ENCODE measurements at regions not wholly inside any gene's neighbourhood (a gene's known extent, or its start where the extent isn't known, plus 50 kb on each side); places are given as distances from the start of the nearest gene placed in this dataset.

DNA sequence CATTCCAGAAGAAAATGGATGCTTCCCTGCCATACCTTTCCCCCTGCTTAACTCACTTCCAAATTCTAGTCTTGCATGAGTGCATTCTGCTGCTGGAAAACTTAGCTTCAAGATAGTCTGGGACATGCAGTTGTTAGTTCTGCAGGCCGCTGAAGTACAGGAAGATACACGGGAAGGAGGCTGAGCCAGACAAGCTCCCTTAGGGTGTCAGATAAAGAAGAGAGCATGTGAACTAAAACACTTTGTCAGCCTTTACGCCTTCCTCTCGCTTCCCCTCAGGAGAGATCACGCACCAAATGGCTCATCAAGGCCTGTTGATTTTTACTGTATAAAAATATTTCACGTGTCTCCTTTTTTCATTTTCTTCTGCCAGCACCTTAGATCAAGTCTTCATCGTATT lies 420.7 kb downstream of the INSC start:
- no peak for DNase-seq (ENCODE audit: low spot score)

DNA sequence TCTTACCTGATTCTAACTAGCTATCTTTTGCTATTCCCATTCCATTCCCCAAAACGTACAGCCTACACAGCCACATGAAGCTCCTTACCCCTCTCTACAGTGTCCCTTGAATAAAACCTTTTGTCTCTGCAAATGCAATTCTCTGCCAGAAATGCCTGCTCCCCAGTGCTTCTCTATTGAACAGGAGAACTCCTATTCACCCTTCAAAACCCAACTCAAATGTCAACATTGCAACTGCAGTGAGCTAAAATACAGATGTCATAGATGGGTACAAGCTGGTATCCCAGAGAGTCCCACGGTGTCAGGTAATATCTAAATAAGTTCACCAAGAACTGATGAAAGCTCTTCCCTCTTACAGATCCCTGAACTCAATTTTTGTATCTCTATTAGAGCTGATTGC lies 421.7 kb downstream of the INSC start:
- DNase-seq (ENCODE audit: low spot score) = no peak

DNA sequence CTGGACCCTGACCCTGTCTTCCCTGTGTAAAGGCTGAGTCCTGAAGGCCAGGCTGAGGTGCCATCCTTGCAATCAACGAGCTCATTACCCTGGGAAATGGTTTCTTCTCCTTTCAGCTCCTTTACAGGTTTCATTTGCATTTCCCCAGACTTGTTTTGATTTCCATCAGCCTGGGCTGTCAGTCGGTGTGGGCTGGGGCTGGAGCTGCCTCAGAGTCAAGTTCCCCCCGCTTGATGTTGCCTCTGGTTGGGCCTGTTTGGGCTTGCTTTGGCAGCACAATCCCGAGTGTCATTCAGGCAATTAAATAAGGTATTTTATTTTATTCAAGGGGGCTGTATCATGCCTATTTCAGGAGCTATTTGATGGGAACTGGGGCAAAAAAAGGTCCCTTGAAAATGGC lies 424.9 kb downstream of the INSC start:
- DNase-seq (ENCODE audit: low spot score) = no peak

DNA sequence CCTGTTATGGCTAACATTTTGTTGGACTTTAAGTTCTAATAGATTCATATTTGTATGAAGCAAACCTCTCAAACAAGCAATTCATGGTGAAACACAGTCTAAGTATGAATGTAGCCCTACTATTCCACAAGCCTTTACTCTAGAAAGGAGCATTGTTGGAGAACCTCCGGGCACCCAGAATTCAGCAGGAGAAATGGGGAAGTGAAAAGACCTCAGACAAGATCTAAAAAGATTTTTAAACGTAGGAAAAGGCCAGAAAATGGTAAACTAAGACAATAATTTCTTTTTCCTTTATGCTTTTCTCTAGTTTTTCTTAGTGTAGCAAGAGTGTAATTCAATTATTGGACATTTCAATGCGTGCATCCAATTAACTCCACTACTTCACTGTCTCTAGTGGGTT lies 426.4 kb downstream of the INSC start:
- no peak for DNase-seq (ENCODE audit: low spot score)

DNA sequence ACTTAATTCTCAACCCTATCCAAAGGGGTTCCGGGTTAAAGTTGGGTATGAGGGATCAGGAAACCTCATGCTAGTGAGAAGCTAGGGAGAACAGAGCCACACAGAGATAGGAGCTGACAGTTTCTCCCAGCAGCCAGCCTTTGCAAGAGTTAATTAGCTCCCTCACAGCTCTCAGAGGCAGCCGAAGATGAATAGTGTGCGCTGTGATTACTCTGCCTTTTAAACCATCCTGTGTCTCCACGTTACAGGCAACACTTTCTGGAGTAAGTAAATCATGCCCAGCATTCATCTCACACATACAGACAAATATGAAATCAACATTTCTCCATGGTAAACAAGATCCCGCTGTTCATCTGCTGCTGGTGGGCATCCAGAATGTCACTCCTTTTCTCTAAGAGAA lies 429.6 kb downstream of the INSC start:
- no peak for DNase-seq (ENCODE audit: low spot score)

DNA sequence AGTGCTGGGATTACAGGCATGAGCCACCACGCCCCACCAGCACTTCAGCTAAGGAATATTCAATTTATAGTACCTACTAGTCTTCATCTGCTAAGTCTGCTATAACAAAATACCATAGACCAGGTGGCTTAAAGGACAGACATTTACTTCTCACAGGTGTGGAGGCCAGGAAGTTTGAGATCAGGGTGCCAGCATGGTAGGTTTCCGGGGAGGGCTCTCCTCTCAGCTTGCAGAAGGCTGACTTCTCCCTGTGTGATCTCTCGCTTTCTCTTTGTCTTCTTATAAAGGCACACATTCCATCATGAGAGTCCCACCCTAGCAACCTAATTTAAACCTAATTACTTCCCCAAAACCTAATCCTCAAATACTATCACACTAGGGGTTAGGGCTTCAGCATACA lies 433.0 kb downstream of the INSC start:
- no peak for DNase-seq (ENCODE audit: low spot score)

DNA sequence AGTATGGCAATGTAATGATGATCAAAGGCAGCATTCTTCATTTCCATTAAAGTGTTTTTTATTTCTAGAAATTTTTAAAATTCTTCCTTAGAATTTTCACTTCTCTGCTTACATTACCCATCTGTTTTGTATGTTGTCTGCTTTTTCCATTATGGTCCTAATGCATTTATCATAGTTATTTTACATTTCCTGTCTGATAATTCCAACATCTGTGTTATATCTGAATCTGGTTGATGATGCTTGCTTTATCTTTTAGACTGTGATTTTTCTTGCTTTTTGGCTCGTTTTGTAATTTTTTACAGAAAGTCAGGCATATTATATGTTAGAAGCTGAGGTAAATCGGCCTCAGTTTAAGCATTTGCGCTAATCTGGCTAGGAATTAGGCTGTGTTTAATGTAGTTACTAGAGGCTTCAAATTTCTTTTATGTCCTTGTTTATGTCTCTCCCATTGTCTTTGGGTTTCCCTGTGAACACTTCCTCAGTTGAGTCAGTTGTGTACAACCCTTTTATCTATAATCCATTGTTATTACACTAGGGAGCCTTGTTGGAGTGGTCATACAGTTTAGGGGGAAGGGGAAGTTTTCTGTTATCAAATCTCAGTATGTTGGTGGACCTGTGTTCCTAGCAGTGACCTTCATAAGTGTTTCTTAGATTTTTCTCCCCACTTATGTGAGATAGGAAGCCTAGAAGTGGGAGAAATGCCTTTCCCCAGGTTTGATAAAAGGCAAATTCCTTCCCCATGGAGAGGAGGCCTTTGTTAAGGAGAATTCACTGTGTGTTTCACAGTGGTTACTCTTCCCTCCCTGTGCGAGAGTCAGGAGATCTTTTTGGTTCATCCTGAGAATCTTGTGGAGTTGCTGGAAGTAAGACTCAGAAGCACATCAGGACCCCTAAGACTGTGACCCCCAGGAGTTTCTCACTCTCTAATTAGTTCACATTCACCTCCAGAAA lies 437.5 kb downstream of the INSC start:
- DNase-seq (ENCODE audit: low spot score) = no peak

DNA sequence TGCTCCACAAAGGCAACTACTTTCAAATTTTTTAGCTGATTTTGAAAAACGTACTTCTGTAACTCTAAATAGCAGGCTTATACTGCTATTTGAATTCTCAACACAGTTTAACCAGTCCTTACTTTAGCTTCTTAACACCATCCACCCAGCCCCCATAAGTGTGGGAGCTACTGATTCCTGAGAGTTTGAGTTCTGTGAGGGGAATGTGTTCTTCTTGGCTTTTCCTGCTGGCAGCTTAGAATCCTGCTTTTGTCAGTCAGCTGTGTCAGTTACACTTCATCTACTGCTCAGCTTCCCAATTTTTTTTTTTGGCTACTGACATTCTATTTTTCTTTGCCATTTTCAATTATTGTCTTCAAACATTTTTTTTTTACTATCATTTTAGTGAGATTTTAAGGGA lies 440.4 kb downstream of the INSC start:
- no peak for DNase-seq (ENCODE audit: low spot score)

DNA sequence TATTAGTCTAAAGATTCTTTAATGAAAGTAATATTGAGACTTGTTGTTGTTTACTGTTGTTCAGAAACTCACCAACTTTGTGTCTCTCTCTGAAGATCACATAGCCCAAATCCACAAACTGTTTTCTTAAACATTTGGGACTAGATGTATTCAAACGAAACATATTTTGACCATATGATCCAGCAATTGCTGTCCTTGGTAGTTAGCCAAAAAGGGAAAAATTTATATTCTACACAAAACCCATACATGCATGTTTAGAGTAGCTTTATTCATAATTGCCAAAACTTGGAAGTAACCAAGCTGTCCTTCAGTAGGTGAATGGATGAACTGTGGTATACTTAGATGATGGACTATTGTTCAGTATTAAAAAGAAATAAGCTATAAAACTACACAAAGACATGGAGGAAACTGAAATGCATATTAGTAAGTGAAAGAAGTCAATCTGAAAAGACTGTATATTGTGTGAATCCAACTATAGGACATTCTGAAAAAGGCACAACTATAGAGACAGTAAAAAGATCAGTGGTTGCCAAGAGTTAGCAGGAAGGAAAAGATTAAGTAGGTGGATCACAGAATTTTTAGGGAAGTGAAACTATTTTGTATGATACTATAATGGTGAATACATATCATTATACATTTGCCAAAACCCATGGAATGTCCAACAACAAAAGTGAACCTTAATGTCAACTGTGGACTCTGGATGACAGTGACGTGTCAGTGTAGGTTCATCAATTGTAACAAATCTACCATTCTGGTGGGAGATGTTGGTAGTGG lies 442.9 kb downstream of the INSC start:
- DNase-seq (ENCODE audit: low spot score) = no peak

DNA sequence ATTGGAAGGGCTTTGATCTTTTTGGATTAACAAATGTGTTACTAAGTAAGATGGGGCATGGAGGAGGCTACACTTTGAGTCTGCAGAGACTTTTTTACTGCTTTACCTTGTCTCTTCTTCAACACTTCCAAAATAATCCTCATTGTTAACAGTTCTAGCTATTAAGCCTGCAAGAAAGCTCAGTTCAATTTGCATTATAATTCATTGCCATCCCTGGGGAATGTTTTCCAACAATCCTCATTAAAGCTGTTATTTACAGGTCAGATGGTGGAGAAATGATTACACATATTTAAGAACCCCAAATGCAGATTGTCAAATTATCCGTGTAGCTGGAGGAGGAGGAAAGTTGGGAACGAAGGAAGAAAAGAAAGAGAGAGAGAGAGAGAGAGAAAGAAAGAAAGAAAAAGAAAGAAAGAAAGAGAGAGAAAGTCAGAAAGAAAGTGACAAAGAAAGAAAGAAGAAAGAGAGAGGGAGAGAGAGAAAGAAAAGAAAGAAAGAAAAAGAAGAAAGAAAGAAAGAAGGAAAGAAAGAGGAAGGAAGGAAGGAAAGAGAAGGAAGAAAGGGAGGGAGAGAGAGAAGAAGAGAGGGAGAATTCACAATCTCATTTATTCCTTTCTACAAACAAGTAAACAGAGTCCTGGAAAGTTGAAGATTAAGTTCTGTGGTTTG lies 443.9 kb downstream of the INSC start:
- no peak for DNase-seq (ENCODE audit: low spot score)

DNA sequence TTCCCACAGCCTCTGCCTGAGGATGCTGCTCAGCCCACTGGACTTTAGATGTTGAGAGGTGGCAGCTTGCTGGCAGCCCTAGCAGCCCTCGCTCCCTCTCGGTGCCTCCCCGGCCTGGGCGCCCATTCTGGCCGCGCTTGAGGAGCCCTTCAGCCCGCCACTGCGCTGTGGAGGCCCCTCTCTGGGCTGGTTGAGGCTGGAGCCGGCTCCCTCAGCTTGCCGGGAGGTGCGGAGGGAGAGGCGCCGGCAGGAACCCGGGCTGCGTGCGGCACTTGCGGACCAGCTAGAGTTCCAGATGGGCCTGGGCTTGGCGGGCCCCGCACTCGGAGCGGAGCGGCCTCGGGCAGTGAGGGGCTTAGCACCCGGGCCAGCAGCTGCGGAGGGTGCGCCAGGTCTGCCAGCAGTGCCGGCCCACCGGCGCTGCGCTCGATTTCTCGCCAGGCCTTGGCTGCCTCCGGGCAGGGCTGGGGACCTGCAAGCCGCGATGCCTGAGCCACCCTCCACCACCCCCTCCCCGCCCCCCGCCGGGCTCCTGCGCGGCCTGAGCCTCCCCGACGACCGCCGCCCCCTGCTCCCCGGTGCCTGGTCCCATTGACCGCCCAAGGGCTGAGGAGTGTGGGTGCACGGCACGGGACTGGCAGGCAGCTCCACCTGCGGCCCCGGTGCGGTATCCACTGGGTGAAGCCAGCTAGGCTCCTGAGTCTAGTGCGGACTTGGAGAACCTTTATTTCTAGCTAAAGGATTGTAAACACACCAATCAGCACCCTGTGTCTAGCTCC lies 446.2 kb downstream of the INSC start:
- no peak for DNase-seq (ENCODE audit: low spot score)

DNA sequence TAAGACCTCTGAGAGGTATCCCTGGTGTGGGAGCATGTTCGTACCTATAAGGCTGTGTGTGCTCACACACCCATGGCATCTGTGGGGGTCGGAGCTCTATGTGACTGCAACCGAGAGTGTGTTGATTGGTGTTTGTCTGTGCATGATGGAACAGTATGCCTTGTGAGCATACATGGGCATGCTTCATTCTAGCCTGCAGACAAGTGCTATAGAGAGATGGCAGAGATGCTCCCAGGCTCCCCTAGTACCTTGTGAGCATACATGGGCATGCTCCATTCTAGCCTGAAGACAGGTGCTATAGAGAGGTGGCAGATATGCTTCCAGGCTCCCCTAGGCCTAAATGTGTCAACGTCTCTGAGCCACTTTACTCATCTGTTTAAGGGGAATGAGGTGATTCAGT lies 447.5 kb downstream of the INSC start:
- no peak for DNase-seq (ENCODE audit: low spot score)

DNA sequence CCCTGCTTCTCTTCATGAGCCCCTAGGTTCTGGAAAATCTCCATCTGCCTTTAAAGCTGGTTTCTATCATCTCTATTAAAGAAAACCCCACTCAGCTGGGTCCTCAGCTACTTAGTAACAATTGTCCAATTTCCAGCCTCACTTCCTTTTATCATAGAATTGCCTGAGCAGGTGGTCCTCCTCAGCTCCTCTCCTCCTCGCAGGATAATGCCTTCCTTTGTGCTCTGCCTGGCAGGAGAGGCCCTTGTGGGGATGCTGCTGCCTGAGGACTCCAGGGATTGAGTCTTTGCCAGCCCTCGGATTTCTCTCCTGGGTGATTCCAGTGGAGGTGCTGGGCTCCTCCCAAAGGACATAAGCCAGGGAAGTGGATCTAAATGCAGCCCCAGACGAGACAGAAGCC lies 448.3 kb downstream of the INSC start:
- DNase-seq (ENCODE audit: low spot score) = no peak

DNA sequence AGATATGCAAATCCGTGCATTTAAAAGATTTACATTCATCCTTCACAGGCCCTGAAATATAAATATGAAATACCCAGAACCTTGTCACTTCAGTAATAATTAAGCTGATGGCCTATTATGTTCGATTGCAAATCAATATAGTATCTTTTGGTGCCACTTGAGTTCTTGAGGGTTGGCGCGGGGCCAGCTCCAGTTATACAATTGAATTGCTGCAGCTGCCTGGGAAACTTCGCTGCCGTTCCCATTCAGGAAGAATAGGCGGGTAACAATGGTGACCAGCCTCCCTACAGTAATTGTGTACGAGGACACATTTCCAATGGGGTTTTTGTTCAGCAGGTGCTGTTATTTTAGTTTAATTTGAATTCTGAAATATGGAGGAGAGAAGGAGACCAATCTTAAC lies 451.2 kb downstream of the INSC start:
- DNase-seq (ENCODE audit: low spot score) = no peak

DNA sequence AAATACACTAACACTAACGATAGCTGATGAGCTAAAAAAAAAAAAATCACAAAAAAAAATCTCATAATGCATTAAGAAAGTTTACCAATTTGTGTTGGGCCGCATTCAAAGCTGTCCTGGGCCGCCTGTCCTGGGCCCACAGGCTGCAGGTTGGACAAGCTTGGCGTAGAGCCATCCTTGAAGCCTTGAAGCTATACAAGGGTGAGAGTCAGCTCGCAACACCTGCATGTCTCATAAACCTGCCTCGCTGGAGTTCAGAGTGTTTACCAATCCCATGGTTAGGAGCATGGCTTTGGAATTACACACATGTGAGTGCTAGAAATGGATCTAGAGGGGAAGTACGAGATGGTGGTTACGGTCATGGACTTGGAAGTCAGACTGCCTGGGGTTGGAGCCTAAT lies 453.7 kb downstream of the INSC start:
- DNase-seq (ENCODE audit: low spot score) = no peak

DNA sequence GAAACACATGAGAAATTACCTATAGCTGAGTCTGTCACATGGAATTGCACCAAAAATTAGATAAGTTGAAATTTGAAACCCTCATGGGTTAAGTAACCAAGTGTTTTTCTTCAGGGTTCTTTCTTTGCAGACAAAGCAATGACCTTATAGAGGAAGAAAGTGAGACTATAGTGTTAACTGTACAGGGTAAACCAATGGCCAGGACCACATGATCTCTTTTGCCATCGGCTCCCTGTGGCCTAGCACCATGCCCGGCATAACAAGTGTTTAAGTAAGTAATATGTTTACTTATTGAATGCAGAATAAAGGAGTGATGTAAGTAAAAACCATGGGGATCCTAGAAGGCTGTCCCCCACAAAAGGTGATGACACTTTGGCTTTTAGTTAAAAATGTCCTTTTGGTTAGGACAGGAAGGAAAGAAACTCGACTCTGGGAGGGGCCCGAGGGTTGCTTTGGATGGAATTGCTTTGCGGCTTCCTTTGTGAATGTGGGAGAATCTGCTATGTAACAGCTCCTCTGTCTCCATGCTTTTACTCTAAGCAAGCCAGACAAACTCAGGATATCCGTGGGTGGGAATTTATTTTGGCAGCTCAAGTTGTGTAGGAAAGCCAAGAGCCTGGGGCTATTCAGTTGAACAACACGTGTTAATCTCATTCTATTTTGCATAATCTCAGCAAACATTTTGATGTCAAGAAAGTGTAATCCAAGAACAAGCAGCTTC lies 454.7 kb downstream of the INSC start:
- no peak for DNase-seq (ENCODE audit: low spot score)

DNA sequence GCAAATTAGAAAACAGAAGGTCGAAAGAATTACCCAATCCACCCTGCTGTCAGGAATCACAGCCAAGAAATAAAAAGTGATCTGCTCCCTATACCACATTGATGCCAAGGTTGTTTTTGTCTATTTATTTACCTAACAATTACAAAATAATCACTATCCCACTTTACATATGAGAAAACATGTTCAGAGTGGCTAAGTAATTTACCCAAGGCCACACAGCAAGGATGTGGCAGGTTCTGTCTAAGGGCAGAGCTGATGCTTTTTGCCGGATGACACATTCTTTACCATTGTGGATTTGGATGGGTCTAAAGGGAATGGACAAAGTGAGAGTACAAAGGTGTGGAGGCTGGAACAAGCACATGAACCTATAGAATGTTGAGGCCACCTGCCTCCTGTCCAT lies 460.7 kb downstream of the INSC start:
- DNase-seq (ENCODE audit: low spot score) = no peak

DNA sequence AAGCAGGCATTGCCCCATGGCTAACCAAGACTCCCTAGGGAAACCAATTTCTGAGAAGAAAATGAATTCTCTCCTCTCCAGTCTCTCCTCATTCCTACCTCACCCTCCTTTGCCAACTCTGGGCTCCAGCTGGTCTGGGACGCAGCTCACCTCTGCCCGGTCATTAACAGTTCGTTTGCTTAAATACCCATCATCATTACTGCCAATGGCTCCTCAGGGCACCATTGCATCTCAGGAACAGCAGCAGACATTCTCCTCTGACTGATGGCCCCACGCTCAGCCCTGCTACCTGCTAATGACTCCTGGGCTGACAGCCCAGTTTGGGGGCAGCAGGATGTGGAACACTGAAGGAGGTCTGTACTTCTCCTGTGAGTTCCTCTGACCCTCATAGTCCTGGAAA lies 462.0 kb downstream of the INSC start:
- DNase-seq (ENCODE audit: low spot score) = no peak

DNA sequence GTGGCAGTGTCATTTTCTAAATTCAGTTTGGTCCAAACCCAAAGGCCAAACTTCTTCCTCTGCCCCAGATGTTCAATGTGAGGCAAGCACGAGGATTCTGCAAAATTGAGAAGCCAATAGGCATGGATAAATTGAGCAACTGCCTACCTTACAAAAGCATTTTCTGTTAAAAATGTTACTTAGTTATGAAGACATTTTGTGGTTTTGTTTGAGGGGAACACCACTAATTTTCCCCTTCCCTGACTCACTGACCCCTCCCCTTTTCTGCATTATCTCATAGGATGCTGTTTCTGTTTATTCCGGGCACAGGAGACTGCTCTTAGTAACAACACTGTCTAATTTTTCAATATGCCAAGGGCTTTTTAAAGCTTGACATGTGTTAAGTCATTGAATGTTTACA lies 462.8 kb downstream of the INSC start:
- no peak for DNase-seq (ENCODE audit: low spot score)

DNA sequence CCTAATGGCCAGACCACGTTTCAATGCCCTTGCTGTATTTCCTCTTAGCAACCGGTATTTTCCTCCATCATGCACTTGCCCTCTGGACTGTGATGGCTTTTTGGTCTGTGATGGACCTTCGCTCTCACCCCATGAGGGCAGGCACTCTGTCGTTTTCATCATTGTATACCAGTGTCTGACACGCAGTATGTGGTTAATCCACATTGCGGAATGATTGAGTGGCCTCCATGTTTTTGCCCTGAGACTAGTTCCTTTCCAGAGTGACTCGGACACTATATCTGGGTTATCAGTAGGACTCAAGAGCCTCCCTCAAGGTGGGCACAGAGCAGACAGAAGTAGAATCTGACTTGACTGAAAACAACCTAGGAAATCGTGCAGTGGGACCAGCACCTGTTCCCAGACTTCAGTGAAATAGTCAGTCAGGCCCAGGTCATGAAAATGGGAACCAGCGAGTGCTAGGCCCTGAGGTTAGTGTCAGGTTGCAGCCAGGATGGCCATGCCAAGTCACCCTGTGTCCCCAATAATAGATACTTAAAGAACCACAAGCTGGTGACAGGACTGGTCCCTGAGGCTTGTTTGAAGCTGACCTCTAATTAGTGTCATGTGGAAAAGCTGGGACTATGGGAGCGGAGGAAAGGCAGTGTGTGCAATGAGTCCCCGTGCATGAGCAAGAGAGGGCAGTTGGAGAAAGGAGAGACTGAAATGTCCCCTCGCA lies 464.7 kb downstream of the INSC start:
- DNase-seq (ENCODE audit: low spot score) = no peak
